ENCODE measurements at regions not wholly inside any gene's neighbourhood (a gene's known extent, or its start where the extent isn't known, plus 50 kb on each side); places are given as distances from the start of the nearest gene placed in this dataset.

DNA sequence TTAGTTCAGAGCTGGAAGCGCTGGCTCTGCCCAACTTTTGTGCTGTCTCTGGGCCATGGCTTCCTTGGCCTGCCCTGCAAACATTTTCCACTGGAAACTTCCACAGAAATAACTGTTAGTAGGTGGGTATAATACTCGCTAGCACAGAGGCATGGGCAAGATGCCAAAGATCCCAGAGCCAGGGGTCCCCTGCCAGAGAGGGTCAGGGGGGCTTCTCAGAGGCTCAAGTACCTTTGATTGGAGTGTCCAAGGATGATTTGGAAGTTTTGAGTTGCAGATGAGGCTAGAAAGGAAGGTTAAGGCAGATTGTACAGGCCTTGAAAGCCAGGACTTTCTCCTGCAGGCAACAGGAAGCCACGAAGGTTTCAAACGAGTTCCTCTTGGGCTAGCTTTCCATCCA is 187.6 kb downstream of the DICER1 start:
- Histone ChIP-seq H3K9ac (ENCODE audit: extremely low read depth, insufficient read length, low read length) (no peak overlapping the region), H4K91ac (ENCODE audit: insufficient read length, low read depth, low read length) (no peak overlapping the region), H2BK15ac (ENCODE audit: low read depth, low read length) (no peak overlapping the region), H4K5ac (ENCODE audit: insufficient read length, low read depth, low read length) (no peak overlapping the region), H2BK20ac (ENCODE audit: low read depth, low read length, poor library complexity, severe bottlenecking) (no peak overlapping the region), H3K4me2 (ENCODE audit: insufficient read depth, insufficient read length, low read length) (no peak overlapping the region), H3K79me1 (ENCODE audit: insufficient read depth, low read depth, low read length, poor library complexity, severe bottlenecking) (no peaks in the 10 kb centered on the region), H2BK5ac (ENCODE audit: insufficient read length, low read length) (no peak overlapping the region), H3K56ac (ENCODE audit: insufficient read length, low read depth, low read length) (no peak overlapping the region), H3T11ph (ENCODE audit: low read length) (no peak overlapping the region), H3K4ac (ENCODE audit: low read depth, low read length) (no peak overlapping the region), H3K23ac (ENCODE audit: insufficient read length, low read depth, low read length) (no peak overlapping the region), H2AFZ (ENCODE audit: low read length) (no peak overlapping the region), H3K9me3 (ENCODE audit: control insufficient read depth, low read depth, low read length) (no peaks in the 10 kb centered on the region), H3K4me1 (ENCODE audit: insufficient read depth, low read length) (no peaks in the 10 kb centered on the region), H2AK5ac (ENCODE audit: insufficient read length, low read length) (no peak overlapping the region), H3K79me2 (ENCODE audit: insufficient read depth, low read length) (no peaks in the 10 kb centered on the region), H2BK120ac (ENCODE audit: low read depth, low read length, poor library complexity, severe bottlenecking) (no peak overlapping the region), H3K27me3 (ENCODE audit: insufficient read depth, low read length) (no peaks in the 10 kb centered on the region), H4K8ac (replicated peaks; ENCODE audit: insufficient read length, low read depth, low read length) (no peak overlapping the region), H3K14ac (ENCODE audit: insufficient read depth, low read length) (no peak overlapping the region), H3K23me2 (ENCODE audit: insufficient read length, low read depth, low read length, poor library complexity, severe bottlenecking) (no peaks in the 10 kb centered on the region), H3K27ac (ENCODE audit: insufficient read length, low read depth, low read length) (no peak overlapping the region), H2BK12ac (ENCODE audit: insufficient read length, low read depth, low read length) (no peak overlapping the region), H3K18ac (ENCODE audit: insufficient read length, low read depth, low read length) (no peak overlapping the region), H4K20me1 (ENCODE audit: control insufficient read depth, insufficient read depth, insufficient read length) (no peaks in the 10 kb centered on the region)
- H3K27ac Mint-ChIP-seq = no peak overlapping the region
- no peak overlapping the region for H3K4me3 Mint-ChIP-seq
- no peaks in the 10 kb centered on the region for H3K36me3 Mint-ChIP-seq (ENCODE audit: insufficient read depth in 1 of 3, low read depth in 3 of 3)
- H3K9me3 Mint-ChIP-seq = no peaks in the 10 kb centered on the region
- TF ChIP-seq, protein P1, sequence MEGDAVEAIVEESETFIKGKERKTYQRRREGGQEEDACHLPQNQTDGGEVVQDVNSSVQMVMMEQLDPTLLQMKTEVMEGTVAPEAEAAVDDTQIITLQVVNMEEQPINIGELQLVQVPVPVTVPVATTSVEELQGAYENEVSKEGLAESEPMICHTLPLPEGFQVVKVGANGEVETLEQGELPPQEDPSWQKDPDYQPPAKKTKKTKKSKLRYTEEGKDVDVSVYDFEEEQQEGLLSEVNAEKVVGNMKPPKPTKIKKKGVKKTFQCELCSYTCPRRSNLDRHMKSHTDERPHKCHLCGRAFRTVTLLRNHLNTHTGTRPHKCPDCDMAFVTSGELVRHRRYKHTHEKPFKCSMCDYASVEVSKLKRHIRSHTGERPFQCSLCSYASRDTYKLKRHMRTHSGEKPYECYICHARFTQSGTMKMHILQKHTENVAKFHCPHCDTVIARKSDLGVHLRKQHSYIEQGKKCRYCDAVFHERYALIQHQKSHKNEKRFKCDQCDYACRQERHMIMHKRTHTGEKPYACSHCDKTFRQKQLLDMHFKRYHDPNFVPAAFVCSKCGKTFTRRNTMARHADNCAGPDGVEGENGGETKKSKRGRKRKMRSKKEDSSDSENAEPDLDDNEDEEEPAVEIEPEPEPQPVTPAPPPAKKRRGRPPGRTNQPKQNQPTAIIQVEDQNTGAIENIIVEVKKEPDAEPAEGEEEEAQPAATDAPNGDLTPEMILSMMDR (conservative IDR thresholded peaks at IDR 0.05) = no peak
- no peak for DNase-seq
- no peaks in the 10 kb centered on the region; the same call in 1 of the 2 replicates for H3K27me3 Mint-ChIP-seq (ENCODE audit: low read depth)
- WGBS (ENCODE audit: extremely low coverage, insufficient read length, low lambda C conversion rate) = no CpG with 5 or more reads among the region's 4 CpGs
- H3K4me1 Mint-ChIP-seq = no peaks in the 10 kb centered on the region

Measured in H9 (cell line).